Left hindlimb (tissue), 1 donor: ENCODE measurements at regions not wholly inside any gene's neighbourhood (a gene's known extent, or its start where the extent isn't known, plus 50 kb on each side); places are given as distances from the start of the nearest gene placed in this dataset.

Experiments used
- DNase-seq: peaks from one replicate; pipeline ENCODE4 v3.0.0-alpha.2; 2018

DNA sequence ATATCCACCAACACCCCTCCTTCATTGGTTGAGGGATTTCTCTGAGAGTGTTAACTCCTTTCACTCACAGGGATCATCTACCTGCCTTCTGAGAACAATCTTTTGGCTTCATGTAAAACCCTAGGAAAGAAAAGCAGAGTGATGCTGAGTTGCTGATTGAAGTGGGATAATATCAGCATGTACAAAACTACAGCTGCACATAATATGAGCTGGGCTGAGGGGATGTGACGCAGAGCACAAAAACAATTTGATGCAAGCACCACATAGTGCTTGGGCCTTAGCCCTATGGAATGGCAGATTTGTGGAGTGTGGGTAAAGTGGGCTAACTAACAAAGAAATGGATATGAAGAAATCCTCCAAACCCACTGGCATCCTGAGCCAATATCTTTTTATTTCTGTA, 267.6 kb upstream of the KCNH8 start:
- DNase-seq, result no peak

DNA sequence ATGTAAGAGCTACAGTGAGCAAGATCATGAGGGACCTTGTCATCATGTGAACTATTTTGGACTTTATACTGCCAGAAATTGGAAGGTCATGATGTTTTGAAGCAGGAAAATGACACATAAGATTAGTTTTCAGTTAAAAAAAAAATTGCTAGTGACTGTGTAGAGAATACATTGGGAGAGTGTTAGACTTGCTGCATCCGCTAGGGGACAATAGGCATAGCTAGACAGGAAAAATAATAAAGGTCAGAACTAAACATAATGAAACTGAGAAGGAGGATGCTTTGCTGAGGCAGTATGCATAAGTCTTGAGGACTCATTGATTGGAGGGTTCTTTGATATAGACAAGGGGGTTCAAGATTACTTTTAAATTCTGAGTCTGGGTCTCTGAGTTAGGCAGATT, 275.8 kb upstream of the KCNH8 start:
- DNase-seq, result no peak

- no peak for DNase-seq
Measured at GRCh38 chr3:18870642-18871041, 277.7 kb upstream of the KCNH8 start.

DNA sequence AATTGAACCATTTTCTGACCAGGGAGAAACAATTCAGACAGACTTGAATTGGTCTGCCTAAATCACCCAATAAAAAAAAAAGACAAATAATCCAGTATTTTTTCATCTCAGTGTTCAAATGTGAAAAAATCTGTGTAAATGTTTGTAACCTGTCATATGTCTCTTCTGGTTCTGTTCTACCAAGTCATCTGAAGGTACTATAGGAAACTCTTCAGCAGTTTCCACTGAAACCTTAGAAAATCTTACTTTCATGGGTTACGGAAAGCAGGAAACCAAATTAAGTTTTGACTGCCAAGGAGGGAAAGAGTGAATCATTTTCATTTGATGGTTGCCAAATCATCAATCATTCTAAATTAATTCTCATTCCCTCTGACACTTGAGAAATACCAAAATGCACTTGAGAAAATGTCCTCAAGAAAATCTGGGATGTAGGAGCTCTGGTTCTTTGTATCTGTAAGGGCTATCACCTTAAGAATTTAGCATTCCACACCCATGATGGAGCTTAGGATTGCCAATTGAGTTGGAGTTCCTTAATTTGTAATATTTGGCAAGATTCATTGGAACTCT, 278.2 kb upstream of the KCNH8 start:
- DNase-seq, result no peak

- DNase-seq, result no peak
Measured at GRCh38 chr3:18868911-18869689, 279.2 kb upstream of the KCNH8 start.

- no peak for DNase-seq
Measured at GRCh38 chr3:18866899-18867298, 281.4 kb upstream of the KCNH8 start.

DNA sequence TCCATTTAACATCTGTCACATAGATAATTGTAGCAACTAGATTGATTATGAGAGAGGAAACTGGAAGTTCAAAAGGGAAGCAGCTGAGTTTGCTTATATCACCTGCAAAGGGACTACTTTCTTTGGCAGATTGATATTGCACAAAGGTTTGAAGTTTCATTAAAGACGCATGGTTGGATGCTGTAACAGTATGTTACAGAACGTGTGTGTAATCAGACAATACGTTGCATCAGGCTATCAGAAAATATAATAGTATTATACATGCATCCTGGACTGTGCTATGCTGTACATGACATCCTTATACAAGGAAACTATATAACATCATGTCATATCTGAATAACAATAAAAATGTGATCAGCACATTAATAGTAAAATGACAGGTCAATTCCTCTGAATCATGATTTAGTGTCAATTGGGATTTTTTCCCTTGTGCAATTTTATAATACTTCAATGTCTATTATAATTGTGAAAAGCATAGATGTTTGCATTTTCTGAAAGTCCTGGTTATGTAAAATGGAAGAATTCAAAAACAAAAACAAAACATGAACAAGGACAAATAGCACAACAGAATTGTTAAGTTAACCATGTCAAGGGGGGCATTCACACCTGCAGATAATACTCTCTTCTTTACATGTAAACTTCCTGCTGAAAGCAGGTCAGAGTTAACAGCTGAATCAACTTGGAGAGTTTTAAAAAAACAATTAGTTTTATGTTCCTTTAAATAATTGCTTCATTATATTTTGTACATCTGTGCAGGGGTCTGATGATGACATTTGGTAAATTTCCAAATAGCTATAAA, 283.2 kb upstream of the KCNH8 start:
- DNase-seq, result no peak

DNA sequence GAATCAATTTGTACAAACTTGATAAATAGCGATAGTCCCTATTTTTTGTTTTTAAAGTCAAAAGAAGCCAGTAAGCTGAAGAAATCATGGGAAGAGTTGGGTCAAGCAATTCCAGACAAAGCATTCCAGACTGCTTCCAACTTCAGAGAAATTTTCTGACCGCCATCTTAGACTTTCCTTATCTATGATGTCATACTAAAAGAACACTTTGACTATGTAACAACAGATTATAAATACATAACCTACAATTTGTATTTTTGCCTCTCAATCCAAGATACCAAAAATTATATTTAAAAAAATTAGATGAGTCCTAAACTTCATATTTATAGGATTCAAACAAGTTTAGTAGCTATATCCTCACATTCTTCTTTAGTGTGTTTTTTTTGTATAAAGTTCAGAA, 286.2 kb upstream of the KCNH8 start:
- no peak for DNase-seq

DNA sequence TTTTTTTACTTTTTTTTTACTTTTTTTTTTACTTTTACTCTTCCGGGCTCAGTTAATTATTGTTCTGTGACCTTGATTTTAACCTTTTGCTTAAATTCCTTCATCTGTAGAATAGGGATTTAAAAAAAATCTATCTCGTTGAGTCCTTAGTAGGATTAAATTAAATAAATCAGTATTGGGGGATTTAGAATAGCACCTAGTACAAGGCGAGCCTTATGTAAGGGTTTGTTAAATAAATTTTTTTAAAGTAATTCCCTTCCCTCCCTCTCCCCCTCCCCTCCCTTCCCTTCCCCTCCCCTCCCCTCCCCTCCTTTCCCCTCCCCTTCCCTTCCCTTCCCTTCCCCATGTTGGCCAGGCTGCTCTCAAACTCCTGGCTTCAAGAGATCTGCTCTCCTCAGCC, 287.2 kb upstream of the KCNH8 start:
- DNase-seq, result no peak

- DNase-seq, result no peak
Measured at GRCh38 chr3:18853269-18853668, 295.0 kb upstream of the KCNH8 start.

DNA sequence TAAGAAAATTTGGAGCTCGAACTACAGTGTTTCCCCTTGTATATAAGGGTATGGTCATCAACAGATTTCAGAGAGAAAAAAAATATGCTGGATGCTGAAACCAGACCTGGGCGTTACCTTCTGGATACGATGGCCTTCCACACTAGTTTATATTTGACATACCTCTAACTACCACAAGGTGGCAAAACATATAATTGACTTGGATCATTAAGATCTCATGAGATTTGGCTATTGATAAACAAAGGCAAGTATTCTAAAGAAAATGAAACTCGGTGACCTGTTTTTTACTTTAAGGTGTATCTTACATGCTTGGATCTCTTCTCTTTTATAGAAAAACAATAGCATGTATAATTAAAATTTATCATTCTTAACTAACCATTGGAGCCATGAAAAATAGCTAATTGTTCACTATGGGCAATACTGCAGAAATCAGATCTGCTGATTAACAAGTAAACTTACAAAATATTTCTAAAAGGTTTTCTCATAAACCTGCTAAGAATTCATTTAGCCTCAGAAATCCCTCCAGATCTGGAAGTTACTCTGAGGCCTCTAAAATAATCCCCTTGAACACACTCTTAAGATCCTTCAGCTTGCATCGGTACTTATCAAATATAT, 300.6 kb upstream of the KCNH8 start:
- DNase-seq, result no peak

- no peak for DNase-seq
Measured at GRCh38 chr3:18843983-18844382, 304.3 kb upstream of the KCNH8 start.

- no peak for DNase-seq
Measured at GRCh38 chr3:18843188-18843587, 305.1 kb upstream of the KCNH8 start.

- no peak for DNase-seq
Measured at GRCh38 chr3:18841422-18842343, 306.6 kb upstream of the KCNH8 start.

- DNase-seq, result no peak
Measured at GRCh38 chr3:18840535-18841137, 307.7 kb upstream of the KCNH8 start.

GRCh38 chr3:18838758-18839157, 309.6 kb upstream of the KCNH8 start:
- no peak for DNase-seq

- no peak for DNase-seq
Measured at GRCh38 chr3:18837137-18837755, 311.1 kb upstream of the KCNH8 start.

DNA sequence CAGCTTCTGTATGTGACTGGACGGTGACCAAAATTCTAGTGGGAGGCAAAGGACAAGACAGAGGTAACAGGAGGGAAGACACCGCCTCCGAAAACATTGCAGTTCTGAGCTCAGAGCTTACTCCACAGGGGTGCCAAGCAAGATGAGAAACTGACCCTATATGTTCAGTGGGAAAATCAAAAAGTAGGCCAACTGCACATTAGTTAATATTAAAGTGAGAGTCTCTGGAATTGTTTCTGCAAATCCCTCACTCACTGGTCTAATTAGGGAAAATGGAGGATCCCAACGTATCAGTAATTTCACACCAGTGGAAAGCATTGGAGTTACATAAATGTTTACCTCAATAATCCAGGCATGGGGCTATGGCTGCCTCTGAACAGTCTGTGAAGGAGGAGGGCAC, 313.3 kb upstream of the KCNH8 start:
- DNase-seq, result no peak

DNA sequence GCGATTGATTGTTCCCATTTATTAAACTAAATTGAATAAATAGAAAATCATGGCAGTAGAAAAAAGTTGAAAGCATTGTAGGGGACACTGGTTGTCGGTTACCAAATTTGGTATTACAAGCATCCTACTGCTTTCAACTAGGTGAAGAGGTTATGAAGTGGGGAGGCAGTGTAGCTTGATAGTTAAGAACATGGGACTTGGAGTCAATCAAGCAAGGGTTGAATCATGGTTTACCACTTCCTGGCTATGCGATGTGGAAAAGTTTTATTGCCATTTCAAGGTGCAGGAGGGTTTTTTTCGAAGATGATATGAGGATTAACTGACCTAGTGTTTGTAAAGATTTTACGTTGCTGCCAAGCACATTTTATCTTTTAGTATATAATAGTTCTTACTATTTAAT, 318.2 kb upstream of the KCNH8 start:
- no peak for DNase-seq

DNA sequence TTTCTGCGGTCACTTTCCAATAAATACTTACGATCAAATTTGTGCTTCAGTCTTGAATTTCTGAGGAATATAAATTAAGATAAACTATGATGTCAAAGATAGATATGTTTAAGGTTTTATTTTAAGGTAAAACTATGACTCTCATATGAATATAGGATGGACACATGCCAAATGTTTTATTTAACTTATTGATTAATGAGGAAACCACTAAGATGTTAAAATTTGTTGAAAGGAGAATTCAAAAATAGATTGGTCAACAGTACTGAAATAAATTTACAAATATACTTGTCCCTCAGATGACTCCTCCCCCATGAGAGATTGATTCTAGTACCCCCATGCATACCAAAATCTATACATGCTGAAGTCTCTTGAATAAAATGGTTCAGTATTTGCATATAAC, 319.7 kb upstream of the KCNH8 start:
- no peak for DNase-seq

DNA sequence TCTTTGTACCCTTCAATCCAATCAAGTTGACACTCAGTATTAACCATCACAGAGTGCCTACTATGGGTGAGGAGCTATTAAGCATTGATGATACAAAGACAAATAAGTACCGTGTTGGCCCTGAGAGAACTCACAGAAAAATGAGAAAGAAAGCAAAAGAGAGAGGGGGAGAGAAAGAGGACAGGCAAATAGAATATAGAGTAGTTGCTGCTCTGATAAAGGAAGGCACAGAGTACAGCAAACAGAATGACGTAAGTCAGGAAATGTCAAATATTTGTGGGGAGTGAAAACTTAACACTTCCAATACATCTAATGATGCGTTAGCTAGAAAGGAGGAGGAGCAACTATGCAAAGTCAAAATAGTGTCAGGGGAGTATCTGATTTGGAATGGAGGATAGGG, 320.6 kb upstream of the KCNH8 start:
- DNase-seq, result no peak

DNA sequence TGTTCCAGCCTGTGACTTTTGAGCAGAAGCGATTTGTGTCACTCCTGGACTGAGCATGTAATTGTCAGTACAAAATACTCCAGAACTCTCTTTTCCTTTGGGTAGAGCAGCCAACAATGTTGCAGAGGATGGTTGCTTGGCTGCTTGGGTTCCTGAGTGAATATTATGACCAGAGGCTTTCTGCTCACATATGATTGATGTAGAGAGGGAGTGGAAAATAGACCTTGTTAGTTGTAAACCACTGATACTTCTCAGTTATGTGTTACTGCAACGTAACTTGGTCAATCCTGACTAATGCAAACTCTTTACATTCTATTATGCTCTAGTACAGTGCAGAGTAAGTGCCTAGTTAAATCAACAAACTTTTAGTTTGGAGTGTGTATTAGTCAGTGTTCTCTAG, 322.6 kb upstream of the KCNH8 start:
- no peak for DNase-seq
